GDM1 (cell line): ENCODE measurements at regions not wholly inside any gene's neighbourhood (a gene's known extent, or its start where the extent isn't known, plus 50 kb on each side); places are given as distances from the start of the nearest gene placed in this dataset.
"Not testable (repeated sequence)": the region's sequence is repeated elsewhere in the genome, so short reads cannot be mapped to it uniquely, and the experiment has no call there.

Experiments used
- DNase-seq: peaks from one replicate; lab custom pipeline; 2025; lab: John Stamatoyannopoulos, UW

DNA sequence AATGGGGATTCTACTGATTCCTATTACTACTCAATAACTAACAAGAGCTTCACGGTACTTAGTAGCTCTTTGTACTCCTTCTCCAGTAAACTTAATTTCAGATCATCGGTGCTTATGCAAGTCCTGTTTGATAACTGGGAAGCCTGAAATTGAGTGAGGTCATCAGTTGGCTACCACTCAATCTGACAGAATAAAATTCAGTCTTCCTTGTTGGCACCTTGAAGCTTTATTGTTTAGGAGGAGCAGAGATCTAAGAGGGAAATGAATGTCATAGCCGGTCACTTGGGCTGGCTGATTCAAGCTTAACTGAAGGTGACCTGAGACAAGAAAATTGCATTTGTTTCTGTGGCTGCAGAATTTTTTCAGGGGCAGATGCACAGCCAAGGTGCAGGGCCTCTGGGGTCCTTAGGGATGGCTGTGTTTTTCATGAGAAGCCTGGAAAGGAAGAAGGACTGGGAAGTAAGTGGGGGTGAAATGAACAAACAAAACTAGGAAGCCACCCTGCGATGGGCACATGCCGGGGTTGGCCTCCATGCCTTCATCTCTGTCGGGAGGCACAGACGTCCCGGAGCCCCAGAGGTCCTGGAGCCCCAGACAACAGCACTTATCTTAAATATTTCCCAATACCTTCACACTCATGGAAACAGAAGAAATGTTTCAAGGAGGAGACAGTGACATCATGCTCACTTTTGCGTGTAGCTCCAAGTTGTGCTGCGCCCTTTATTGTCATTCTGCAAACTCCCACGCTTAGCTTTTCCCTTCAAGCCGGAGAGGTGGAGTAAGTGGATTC is 85.0 kb upstream of the KIF5B start:
- DNase-seq = no peak

DNA sequence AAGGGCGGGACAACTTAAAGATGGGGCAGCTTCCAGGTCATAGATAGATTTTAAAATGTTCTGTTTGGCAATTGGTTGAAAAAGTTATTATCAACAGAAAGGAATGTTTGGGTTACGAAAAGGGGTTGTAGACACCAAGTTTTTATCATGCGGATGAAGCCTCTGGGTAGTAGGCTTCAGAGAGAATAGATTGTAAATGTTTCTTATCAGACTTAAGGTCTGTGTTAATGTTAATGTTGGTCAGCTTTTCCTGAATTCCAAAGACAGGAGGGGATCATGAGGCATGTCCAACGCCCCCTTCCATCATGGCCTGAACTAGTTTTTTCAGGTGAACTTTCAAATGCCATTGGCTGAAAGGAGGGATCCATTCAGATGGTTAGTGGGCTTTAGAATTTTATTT is 84.2 kb upstream of the KIF5B start:
- DNase-seq = no peak

- peak; percentile 62 for DNase-seq
These were observed 83.2 kb upstream of the KIF5B start for GRCh38 chr10:32139223-32140073.

GRCh38 chr10:32136927-32137326 is 80.7 kb upstream of the KIF5B start:
- DNase-seq = not testable (repeated sequence)

DNA sequence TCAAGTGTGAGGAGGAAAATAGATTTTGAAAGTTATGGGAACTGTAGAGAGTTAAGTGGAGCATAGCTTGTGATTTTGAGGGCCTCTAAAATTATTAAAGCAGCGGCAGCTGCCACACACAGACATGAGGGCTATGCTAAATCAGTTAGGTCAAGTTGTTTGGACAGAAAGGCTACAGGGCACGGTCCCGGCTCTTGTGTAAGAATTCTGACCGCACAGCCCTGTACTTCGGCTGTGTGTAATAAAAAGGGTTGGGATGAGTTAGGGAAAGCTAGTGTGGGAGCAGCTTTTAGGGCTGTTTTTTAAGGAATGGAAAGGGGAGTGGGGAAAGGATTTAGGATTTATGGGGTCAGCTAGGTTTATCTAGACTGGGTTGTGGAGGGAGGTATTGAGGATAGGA is 79.6 kb upstream of the KIF5B start:
- not testable (repeated sequence) for DNase-seq

- DNase-seq = no peak
These were observed 76.2 kb upstream of the KIF5B start for GRCh38 chr10:32132357-32132946.

DNA sequence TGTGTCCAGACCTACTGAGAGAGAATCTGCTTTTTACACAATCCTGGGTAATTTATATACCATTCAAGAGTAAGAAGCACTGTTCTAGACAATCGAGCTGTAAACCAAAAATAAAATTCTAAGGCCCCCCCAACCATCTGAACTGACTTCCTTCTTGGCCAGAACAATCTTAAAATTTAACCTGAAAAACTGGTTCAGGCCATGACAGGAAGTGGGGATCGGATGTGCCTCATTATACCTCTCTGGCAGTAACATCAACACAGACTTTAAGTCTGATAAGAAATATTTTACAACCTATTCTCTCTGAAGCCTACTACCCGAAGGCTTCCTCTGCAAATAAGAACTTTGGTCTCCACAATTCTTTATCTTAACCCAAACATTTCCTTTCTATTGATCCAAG is 75.2 kb upstream of the KIF5B start:
- peak; percentile 52 for DNase-seq

DNA sequence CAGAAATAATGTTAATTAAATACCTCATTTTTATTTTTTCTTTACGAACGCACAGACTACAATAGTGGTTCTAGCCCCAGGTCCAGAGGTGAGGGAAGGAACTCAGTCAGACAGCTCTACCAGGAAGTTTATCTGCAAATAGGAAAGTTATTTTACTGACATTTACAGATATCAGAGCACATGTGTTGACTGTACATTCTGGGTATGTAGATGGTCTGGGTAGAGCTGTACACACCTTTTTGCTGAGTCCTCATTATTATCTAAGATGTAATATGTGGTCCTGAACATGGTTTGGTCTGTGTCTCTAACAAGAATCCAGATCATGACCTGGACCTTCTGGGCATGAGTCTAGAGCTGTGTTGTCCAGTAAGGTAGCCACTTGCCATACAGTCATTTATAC is 74.6 kb upstream of the KIF5B start:
- DNase-seq = no peak

- no peak for DNase-seq
These were observed 68.8 kb upstream of the KIF5B start for GRCh38 chr10:32125023-32125422.

DNA sequence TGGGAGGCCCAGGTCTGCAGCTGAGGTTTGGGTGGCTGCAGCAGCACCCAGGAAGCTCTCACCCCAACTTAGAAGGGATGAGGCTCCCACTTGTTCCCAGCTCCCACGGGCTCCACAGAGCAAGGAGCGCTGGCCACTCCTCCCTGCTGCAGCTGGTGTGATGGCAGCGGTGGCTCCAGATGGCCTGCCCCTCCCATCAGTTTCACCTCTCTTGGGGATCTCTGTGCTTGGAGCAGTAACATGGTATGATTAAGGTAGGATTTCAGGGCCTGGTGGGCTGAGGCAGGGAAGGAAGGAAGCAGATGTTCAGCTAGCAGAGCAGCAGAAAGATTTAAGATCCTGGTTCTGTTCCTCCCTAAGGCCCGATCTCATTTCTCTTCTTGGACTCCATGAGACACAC is 66.8 kb upstream of the KIF5B start:
- no peak for DNase-seq

DNA sequence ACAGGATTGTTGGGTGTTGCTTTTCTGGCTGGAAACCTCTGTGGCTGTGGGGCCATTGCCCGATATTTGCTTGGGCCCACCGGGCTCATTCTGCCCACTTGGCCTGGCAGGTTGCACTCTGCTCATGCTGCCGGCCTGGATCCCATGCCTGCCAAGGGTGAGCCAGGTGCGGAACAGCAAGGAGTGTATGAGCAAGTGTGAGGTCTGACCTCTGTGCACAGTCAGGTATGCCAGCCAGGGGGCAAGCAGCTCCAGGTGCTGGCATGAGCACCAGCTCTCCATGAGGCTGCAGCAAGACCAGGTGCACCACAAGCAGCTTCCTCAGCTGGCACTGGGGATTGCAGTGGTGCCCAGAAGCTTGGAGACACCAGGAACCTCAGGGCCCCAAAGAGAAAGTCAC is 65.4 kb upstream of the KIF5B start:
- no peak for DNase-seq

DNA sequence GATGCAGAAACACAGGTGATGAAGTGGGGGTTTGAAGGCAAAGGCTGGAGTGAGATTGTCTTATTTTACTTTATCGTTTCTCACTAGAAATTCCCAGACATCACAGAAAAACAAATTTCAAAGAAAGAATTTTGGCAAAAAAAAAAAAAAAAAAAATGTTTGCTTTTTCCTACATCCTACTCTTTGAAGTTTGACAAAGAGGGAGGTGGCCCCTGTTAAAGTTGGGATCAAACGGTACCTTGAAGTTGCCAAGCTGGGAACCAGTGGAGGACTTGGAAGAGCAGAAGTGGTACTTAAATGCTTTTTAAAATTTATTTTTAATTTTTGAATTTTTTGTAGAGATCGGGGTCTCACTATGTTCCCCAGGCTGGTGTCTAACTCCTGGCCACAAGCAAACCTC is 63.9 kb upstream of the KIF5B start:
- no peak for DNase-seq

- DNase-seq = no peak
These were observed 58.3 kb upstream of the KIF5B start for GRCh38 chr10:32114508-32114907.

DNA sequence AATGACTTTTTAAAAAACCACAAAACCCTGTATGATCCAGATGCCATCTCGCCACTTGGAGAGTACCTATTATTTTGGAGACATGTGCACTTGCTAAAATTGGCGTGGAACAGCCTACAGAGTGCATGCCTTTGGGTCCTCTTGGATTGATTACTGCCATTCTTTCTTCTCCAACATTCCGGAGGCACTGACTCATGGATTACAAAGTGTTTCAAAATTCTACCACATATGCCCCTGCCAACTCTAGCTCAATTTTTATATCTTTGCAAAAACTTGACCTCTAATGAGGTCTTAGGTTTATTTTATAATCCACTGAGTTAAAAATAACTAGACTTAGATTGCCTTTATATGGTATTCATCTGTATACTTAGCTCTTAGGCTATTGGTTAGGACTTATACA is 55.8 kb upstream of the KIF5B start:
- DNase-seq = no peak

DNA sequence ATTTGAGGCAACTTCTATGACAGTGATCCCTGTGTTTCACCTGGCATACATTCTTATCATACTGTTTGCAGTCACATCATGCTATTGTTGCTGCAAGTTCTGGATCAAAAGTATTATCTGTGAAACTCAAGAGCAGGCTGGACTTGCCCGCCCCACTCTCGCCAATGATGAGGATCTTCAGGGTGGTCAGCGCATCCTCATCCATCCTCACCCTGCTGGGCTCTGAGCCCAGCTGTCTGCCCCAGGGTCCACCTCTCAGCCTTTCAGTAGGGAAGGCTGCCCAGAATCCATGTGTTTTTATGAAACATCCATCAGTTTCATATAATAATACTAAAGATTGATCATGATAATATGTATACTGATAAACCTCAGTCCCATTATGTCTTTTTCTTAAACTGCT is 55.4 kb upstream of the KIF5B start:
- DNase-seq = no peak

DNA sequence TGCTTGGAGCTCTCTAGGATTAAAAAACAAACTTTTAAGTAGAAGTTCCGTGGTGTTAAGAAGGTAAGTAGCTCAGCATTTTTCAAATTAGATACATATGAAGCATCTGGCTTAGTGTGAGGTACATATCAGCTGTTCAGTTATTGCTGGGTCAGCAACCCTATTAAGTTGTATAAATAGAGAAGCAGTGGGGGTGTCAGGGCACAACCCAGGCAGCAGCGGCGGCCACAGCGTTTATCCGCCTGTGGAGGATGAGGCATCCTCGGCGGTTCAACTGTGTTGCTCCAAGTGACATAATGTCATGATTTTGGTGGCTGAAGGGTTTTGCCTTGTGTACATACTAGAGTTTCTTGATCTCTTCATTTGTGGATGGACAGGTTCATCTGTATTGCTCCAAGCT is 54.6 kb upstream of the KIF5B start:
- DNase-seq = no peak

DNA sequence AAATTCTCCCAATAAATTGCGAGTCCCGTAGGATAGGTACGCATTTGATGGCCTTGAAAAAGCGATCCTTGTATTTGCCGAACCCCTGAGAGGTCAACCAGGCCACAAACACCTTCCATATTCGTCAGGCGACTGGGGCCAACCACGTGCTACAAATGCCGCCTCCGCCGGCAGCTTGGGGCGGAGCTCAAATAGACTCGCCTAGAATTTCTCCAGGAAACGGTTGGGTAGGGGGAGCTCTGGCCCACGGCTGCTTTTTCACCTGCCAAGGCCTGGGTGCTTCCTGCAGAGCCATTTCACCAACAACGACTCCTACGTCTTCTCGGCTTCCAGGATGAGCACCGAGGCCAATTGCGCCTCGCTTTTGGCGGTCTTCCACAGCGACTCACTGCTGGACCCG is 53.4 kb upstream of the KIF5B start:
- no peak for DNase-seq
